ENCODE measurements at regions not wholly inside any gene's neighbourhood (a gene's known extent, or its start where the extent isn't known, plus 50 kb on each side); places are given as distances from the start of the nearest gene placed in this dataset.

GRCh38 chr16:86766700-86767099 is 188.4 kb downstream of the FOXL1 start:
- Histone ChIP-seq H3K9ac (ENCODE audit: low read depth, low read length) (no peak overlapping the region), H3K4me3 (ENCODE audit: low read depth in 1 of 2, low read length in 2 of 2) (no peak overlapping the region), H3K27me3 (ENCODE audit: insufficient read depth, low read length, poor library complexity) (peaks cover 8% of the 10 kb centered on the region), H3K4me1 (ENCODE audit: insufficient read depth, low read length) (no peaks in the 10 kb centered on the region), H4K20me1 (ENCODE audit: insufficient read depth, low read length) (no peaks in the 10 kb centered on the region; the same call in 1 of the 2 replicates), H3K9me3 (ENCODE audit: insufficient read depth, low read length, severe bottlenecking) (no peaks in the 10 kb centered on the region), H3K79me2 (ENCODE audit: insufficient read depth, low read length) (no peaks in the 10 kb centered on the region), H3K36me3 (ENCODE audit: insufficient read depth, low read length) (no peaks in the 10 kb centered on the region), H3K27ac (ENCODE audit: low read length) (no peak overlapping the region), H3K4me2 (ENCODE audit: insufficient read depth, low read length) (no peak overlapping the region), H2AFZ (ENCODE audit: low read depth, low read length) (no peak overlapping the region)
- TF ChIP-seq, protein P1, sequence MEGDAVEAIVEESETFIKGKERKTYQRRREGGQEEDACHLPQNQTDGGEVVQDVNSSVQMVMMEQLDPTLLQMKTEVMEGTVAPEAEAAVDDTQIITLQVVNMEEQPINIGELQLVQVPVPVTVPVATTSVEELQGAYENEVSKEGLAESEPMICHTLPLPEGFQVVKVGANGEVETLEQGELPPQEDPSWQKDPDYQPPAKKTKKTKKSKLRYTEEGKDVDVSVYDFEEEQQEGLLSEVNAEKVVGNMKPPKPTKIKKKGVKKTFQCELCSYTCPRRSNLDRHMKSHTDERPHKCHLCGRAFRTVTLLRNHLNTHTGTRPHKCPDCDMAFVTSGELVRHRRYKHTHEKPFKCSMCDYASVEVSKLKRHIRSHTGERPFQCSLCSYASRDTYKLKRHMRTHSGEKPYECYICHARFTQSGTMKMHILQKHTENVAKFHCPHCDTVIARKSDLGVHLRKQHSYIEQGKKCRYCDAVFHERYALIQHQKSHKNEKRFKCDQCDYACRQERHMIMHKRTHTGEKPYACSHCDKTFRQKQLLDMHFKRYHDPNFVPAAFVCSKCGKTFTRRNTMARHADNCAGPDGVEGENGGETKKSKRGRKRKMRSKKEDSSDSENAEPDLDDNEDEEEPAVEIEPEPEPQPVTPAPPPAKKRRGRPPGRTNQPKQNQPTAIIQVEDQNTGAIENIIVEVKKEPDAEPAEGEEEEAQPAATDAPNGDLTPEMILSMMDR (IDR thresholded peaks at IDR 0.05; ENCODE audit: borderline replicate concordance, extremely low read depth, low read length, poor library complexity, severe bottlenecking) = no peak
- TF ChIP-seq EZH2 (IDR thresholded peaks at IDR 0.05; ENCODE audit: borderline replicate concordance, low read depth, low read length, severe bottlenecking) = no peak
- DNase-seq = no peak
- ATAC-seq (ENCODE audit: insufficient read depth, low read depth) = no peak

GRCh38 chr16:86768228-86768791 is 190.0 kb downstream of the FOXL1 start:
- H2AFZ ChIP-seq (ENCODE audit: low read depth, low read length) = no peak overlapping the region
- TF ChIP-seq, protein P1 (IDR thresholded peaks at IDR 0.05; ENCODE audit: borderline replicate concordance, extremely low read depth, low read length, poor library complexity, severe bottlenecking) = no peak
- no peak for TF ChIP-seq EZH2 (IDR thresholded peaks at IDR 0.05; ENCODE audit: borderline replicate concordance, low read depth, low read length, severe bottlenecking)
- H3K79me2 ChIP-seq (ENCODE audit: insufficient read depth, low read length) = no peaks in the 10 kb centered on the region
- no peaks in the 10 kb centered on the region for H3K9me3 ChIP-seq (ENCODE audit: insufficient read depth, low read length, severe bottlenecking)
- H3K4me2 ChIP-seq (ENCODE audit: insufficient read depth, low read length) = no peak overlapping the region
- H3K27me3 ChIP-seq (ENCODE audit: insufficient read depth, low read length, poor library complexity) = peaks cover 8% of the 10 kb centered on the region
- H4K20me1 ChIP-seq (ENCODE audit: insufficient read depth, low read length) = no peaks in the 10 kb centered on the region
- ATAC-seq (ENCODE audit: insufficient read depth, low read depth) = no peak
- H3K4me3 ChIP-seq (ENCODE audit: low read depth in 1 of 2, low read length in 2 of 2) = no peak overlapping the region
- H3K4me1 ChIP-seq (ENCODE audit: insufficient read depth, low read length) = no peaks in the 10 kb centered on the region
- H3K36me3 ChIP-seq (ENCODE audit: insufficient read depth, low read length) = no peaks in the 10 kb centered on the region
- H3K9ac ChIP-seq (ENCODE audit: low read depth, low read length) = no peak overlapping the region
- H3K27ac ChIP-seq (ENCODE audit: low read length) = no peak overlapping the region
- DNase-seq = no peak

DNA sequence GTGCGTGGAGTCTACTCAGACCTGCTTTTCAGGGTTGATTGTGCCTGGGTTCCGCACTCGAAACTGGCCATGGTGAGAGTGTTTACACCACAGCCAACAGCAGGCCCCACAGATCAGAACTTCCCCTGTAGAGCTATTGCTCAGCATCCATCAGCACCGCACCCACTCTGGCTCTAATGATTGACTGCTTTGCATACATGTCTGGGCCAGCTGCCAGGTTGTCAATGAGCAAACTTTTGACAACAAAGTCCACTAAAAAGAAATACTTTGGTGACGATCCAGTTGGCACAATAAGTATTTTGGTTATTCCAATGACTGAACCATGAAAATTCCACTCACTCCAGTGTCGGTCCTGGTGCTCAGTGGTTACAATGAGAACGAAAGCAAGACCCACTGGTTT is 190.7 kb downstream of the FOXL1 start:
- no peak for ATAC-seq (ENCODE audit: insufficient read depth, low read depth)
- no peak overlapping the region for H3K9ac ChIP-seq (ENCODE audit: low read depth, low read length)
- no peak overlapping the region for H3K4me3 ChIP-seq (ENCODE audit: low read depth in 1 of 2, low read length in 2 of 2)
- H3K4me2 ChIP-seq (ENCODE audit: insufficient read depth, low read length) = no peak overlapping the region
- H4K20me1 ChIP-seq (ENCODE audit: insufficient read depth, low read length) = no peaks in the 10 kb centered on the region
- H2AFZ ChIP-seq (ENCODE audit: low read depth, low read length) = no peak overlapping the region
- DNase-seq = no peak
- no peaks in the 10 kb centered on the region for H3K36me3 ChIP-seq (ENCODE audit: insufficient read depth, low read length)
- H3K27me3 ChIP-seq (ENCODE audit: insufficient read depth, low read length, poor library complexity) = peaks cover 8% of the 10 kb centered on the region
- H3K79me2 ChIP-seq (ENCODE audit: insufficient read depth, low read length) = no peaks in the 10 kb centered on the region
- TF ChIP-seq EZH2 (IDR thresholded peaks at IDR 0.05; ENCODE audit: borderline replicate concordance, low read depth, low read length, severe bottlenecking) = no peak
- TF ChIP-seq, protein P1 (IDR thresholded peaks at IDR 0.05; ENCODE audit: borderline replicate concordance, extremely low read depth, low read length, poor library complexity, severe bottlenecking) = no peak
- no peaks in the 10 kb centered on the region for H3K4me1 ChIP-seq (ENCODE audit: insufficient read depth, low read length)
- no peaks in the 10 kb centered on the region for H3K9me3 ChIP-seq (ENCODE audit: insufficient read depth, low read length, severe bottlenecking)
- H3K27ac ChIP-seq (ENCODE audit: low read length) = no peak overlapping the region
